ENCODE measurements at regions not wholly inside any gene's neighbourhood (a gene's known extent, or its start where the extent isn't known, plus 50 kb on each side); places are given as distances from the start of the nearest gene placed in this dataset.

- Histone ChIP-seq H3K36me3 (no peaks in the 10 kb centered on the region), H3K27ac (no peak overlapping the region), H3K9me3 (no peaks in the 10 kb centered on the region), H3K4me3 (no peak overlapping the region), H3K4me1 (no peaks in the 10 kb centered on the region), H3K27me3 (no peaks in the 10 kb centered on the region)
- no peak for TF ChIP-seq POLR2A (IDR thresholded peaks at IDR 0.05)
- TF ChIP-seq CTCF (IDR thresholded peaks at IDR 0.05), result no peak
- DNase-seq, result no peak
- intact Hi-C loops (cut with DNase I; ENCODE audit: low total_unique reads), result no loop called here
These were observed 182.1 kb upstream of the ANKRD28 start for GRCh38 chr3:15979900-15980299.

- TF ChIP-seq CTCF (IDR thresholded peaks at IDR 0.05) (no peak), POLR2A (IDR thresholded peaks at IDR 0.05) (no peak)
- H3K4me1 ChIP-seq, result no peaks in the 10 kb centered on the region
- H3K4me3 ChIP-seq, result no peak overlapping the region
- H3K36me3 ChIP-seq, result no peaks in the 10 kb centered on the region
- no peaks in the 10 kb centered on the region for H3K9me3 ChIP-seq
- H3K27me3 ChIP-seq, result no peaks in the 10 kb centered on the region
- no peak for DNase-seq
- intact Hi-C loops (cut with DNase I; ENCODE audit: low total_unique reads), result no loop called here
- no peak overlapping the region for H3K27ac ChIP-seq
These were observed 184.5 kb upstream of the ANKRD28 start for GRCh38 chr3:15982243-15982642.

- Histone ChIP-seq H3K36me3 (no peaks in the 10 kb centered on the region), H3K27ac (no peak overlapping the region), H3K9me3 (no peaks in the 10 kb centered on the region), H3K4me1 (no peaks in the 10 kb centered on the region), H3K4me3 (no peak overlapping the region), H3K27me3 (no peaks in the 10 kb centered on the region)
- DNase-seq, result no peak
- TF ChIP-seq CTCF (IDR thresholded peaks at IDR 0.05), result no peak
- intact Hi-C loops (cut with DNase I; ENCODE audit: low total_unique reads), result no loop called here
These were observed 185.0 kb upstream of the ANKRD28 start for GRCh38 chr3:15982667-15983196.

GRCh38 chr3:15983232-15983631 is 185.5 kb upstream of the ANKRD28 start:
- H3K4me1 ChIP-seq, result no peaks in the 10 kb centered on the region
- no peak for DNase-seq
- no peaks in the 10 kb centered on the region for H3K27me3 ChIP-seq
- no peaks in the 10 kb centered on the region for H3K36me3 ChIP-seq
- H3K9me3 ChIP-seq, result no peaks in the 10 kb centered on the region
- H3K27ac ChIP-seq, result no peak overlapping the region
- intact Hi-C loops (cut with DNase I; ENCODE audit: low total_unique reads), result no loop called here
- no peak for TF ChIP-seq CTCF (IDR thresholded peaks at IDR 0.05)
- H3K4me3 ChIP-seq, result no peak overlapping the region

GRCh38 chr3:15983693-15984092 is 185.9 kb upstream of the ANKRD28 start:
- H3K9me3 ChIP-seq, result no peaks in the 10 kb centered on the region
- no peaks in the 10 kb centered on the region for H3K36me3 ChIP-seq
- intact Hi-C loops (cut with DNase I; ENCODE audit: low total_unique reads), result no loop called here
- TF ChIP-seq CTCF (IDR thresholded peaks at IDR 0.05) (no peak), POLR2A (IDR thresholded peaks at IDR 0.05) (no peak)
- H3K27ac ChIP-seq, result no peak overlapping the region
- no peak for DNase-seq
- H3K27me3 ChIP-seq, result no peaks in the 10 kb centered on the region
- no peaks in the 10 kb centered on the region for H3K4me1 ChIP-seq
- no peak overlapping the region for H3K4me3 ChIP-seq

Data from uterus (tissue), 3 donors.